ENCODE measurements at regions not wholly inside any gene's neighbourhood (a gene's known extent, or its start where the extent isn't known, plus 50 kb on each side); places are given as distances from the start of the nearest gene placed in this dataset.

DNA sequence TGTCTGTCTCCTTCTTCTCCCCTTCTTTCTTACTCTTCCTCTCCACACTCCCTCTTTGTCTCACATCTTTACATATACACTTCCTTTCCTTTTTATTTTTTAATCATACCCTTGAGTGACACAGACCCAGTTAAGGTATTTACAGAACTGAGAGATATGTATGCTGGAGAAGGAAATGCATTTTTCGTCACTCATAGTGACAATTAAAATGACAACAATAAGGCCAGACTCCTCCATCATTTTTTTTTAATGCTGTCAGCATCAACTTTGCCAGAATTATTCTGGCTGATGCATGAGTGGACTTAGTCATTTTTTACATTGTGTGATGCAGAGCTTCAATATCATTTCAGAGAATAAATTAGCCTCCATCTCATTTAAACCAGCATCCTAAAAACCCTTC, 272.9 kb downstream of the TMEM38B start:
- intact Hi-C loops (cut with DNase I): no loop called here
- DNase-seq (ENCODE audit: missing footprints): no peak
- ATAC-seq: no peak

DNA sequence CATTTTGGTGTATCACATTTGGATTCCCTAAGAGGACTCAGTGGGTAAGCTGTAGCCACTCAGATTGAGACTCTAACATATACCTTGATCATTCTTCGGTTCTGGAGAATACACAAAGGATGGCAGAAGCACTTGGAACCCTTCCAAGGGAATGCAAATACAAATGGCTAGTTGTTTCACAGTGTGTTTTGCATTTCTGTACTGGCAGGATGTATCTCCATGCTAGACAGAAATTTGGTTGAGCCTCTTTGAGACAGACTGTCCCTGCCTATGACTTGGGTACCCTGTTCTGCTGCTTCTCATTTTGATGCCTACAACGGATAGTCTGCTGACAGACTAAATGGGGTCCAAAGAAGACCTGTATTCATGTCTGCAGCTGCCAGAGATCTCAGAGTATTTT, 273.5 kb downstream of the TMEM38B start:
- no peak for ATAC-seq
- DNase-seq (ENCODE audit: missing footprints): no peak
- intact Hi-C loops (cut with DNase I): no loop called here

DNA sequence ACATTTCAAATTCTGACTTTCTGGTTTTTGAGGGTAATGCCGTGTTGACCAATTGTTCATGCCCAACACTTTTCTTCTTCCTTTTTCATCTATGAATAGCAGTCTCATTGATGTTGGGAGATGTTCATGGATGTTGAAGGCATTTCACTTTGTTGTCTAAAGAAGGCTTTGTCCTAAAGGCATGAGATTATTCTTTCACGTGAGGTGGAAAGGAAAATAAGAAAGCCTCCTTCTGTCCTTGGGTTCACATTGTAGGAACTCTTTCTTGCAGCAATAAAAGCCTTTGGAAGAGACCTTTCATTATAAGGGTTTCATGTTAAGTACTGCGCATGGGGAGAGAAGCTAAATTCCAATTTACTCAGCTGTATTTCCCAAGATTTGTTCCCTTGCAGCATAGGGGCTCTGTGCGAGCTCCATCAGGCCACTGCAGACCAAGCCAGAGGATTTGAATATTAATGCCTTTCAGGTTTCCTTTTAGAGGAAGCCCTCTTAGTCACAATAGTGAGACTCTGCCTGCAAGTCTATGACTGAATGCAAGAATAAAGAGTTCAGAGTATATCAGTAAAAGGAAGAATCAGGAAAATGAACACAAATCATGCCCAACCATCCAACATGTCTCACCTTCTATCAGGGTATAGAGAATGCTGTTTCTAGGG, 274.6 kb downstream of the TMEM38B start:
- no peak for DNase-seq (ENCODE audit: missing footprints)
- ATAC-seq: no peak
- intact Hi-C loops (cut with DNase I): no loop called here

DNA sequence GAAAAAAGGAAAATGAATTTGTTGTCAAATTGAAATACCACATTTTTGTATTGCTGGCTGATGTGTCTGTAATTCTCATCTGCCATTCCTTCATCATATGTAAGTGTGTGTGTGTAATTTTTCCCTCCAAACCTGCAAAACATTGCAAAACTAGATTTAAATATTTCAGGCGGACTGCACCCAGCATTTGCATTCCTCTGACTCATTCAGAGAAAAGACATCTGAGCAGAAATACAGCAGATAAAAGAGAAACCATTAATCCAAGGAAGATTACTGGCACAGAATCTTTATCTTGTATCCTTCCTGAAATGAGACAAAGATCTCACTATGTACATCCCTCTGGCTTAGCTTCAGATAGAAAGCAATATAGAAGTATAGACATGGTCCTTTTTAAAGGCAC, 275.3 kb downstream of the TMEM38B start:
- ATAC-seq (no peak), DNase-seq (ENCODE audit: missing footprints) (no peak)
- intact Hi-C loops (cut with DNase I): no loop called here

DNA sequence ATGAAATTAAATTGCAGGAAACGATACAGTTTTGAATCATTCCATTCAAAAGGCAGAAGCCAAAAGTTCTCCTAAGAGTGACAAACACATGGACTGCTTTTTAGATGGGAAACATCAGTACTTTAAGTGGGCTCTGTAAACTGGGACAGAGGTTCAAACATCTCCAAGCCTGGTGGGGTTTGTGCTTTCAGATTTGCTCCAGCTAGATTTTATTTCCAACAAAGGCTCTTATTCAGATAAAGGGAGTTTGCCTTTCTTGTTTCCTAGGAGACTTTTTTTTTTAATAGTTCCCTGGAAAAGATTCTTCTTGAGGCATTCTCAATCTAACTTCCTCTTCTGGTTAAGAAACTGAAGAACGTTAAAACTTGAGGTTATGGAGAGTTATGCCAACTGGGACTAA, 277.6 kb downstream of the TMEM38B start:
- ATAC-seq: no peak
- DNase-seq (ENCODE audit: missing footprints): no peak
- intact Hi-C loops (cut with DNase I): no loop called here

DNA sequence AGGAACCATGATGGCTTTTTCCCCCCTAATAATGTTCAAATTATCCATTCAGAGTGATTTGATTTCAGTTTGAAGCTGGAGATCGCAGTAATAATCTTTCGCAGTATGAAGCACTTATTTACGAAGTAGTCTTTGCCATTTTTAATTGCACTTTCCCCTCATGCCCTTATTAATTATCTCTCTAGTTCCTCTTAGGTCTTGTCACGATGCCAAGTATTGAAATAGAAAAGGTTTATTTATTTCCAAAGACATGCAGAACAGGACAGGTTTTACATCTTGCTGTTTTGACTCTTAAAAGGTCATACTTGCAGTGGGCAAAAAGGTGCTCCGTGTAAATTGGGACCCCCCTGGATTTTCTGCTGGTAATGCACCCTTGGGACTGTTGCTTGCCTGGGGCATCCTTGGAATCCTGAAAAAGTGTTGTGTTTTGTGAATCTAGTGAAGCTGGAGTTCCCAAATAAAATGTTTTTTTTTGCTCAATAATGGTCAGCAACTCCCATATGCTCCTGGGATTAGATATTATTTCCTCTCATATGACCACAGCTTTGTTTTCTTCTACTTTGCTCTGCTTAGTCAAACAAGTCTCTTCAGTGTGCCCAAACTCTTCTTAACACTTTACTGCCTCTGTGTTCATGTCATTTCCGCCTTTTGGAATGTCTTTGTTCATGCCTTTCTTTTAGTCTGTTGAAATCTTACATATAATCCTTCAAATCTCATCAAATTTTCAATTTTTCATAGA, 278.3 kb downstream of the TMEM38B start:
- ATAC-seq (no peak), DNase-seq (ENCODE audit: missing footprints) (no peak)
- intact Hi-C loops (cut with DNase I): no loop called here

DNA sequence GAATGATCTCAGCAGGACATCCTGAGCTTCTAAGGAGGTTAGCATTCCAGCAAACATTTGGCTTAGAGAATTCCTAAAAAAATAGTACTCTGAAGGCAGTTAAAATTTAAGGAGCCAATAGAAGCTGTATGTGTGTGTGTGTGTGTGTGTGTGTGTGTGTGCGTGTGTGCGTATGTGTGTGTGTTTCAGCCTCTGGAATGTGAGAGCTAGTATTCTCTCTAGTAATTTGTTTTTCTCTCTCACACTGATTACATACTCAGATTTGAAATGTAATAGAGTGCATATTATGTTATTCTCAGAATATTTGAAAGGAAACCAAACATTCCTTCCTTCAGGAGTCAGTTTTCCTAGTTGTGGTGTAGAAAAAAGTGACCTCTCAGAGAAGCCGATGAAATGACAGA, 279.6 kb downstream of the TMEM38B start:
- intact Hi-C loops (cut with DNase I): no loop called here
- ATAC-seq: no peak
- DNase-seq (ENCODE audit: missing footprints): no peak

DNA sequence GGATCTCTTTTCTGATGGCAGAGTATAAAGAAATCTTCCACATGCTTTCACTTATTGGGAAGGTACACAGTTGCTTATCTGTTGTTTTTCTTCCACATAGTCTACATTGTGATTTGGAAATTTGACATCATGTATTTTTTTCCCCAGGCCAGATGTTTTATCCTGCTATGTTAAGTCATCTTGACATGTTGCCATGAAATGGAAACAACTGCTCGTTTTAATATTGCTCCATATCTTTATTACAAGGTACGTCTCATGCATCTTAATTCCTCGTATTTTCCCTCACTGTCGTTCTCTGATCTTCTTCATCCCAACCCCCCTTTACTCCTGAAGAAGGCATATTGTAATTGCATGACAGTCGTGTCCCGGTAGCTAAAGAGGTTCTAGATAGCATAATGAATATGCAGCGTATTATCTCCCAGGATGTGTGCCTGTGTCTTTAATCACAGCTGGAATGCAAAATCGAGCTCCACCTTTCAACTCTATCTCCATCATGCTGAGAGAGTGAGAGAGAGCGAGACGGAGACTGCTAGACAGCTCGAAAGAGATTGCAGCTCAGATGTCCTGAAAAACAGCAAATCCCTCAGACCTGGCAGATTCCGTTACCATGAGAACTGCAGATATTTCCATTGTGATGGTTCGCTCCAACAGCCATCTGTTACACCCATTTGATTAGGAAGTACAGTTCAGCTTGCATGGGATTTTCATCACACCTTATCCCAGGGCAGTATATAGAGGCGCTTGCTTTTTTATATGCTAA, 281.7 kb downstream of the TMEM38B start:
- intact Hi-C loops (cut with DNase I): no loop called here
- ATAC-seq: no peak

DNA sequence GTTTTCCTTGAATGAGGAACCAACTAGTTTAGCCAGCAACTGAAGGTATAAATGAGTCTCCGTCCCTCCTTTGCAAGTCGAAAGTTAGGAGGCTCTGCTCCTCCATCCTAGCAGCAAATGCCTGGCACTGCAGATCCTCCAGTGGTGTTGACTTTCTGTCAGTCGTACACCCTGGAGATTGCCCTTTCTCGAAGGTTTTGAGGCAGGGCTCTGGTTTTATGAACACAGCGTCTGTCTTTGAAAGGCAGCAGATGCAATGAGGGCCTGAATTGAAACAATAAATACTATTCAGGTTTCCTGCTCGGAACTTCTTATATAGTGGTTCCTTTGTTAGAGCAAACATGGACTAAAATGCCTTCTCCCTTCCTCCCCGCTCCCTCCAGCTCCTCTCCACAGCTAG, 284.0 kb downstream of the TMEM38B start:
- intact Hi-C loops (cut with DNase I): no loop called here
- no peak for ATAC-seq
- no peak for DNase-seq (ENCODE audit: missing footprints)

More for the DNA sequence above, 281.7 kb downstream of the TMEM38B start:
- DNase-seq (ENCODE audit: missing footprints): no peak

DNA sequence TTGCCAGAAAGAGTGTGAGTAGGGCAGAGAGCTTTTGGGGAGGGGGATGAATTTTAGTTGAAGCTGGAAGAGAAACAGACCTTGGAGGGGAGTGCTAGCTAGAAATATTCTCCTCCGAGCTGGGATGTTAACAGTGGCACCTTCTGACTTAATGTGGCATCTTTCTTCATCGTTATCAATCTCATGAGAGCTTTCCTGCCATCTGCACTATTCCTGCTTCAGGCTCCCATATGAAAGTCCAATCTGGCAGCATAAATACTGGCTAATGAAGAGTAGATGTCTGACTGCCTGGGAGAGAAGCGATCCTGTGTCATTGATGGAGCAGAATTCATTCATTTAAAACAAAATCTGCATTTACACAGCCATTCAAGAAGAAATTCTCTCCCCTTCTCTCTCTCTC, 284.5 kb downstream of the TMEM38B start:
- no peak for DNase-seq (ENCODE audit: missing footprints)
- intact Hi-C loops (cut with DNase I): no loop called here

DNA sequence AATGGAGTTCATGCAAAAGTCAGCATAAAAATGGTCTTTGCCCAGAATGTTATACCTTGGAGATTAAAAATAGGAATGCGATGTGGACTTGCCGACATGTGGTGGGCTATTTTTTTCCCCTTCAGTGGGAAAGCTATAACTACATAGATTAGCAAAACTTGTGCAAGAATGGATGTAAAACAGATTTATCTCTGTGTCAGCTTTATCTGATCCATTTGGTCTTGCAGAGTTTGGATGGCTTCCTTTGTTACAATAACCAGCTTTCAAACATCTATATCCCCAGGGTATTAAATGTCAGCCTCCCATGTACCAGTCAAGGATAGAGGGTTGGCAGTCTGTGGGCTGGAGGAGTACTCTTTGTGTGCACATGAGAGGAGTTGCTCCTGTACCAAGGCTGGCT, 284.9 kb downstream of the TMEM38B start:
- ATAC-seq (no peak), DNase-seq (ENCODE audit: missing footprints) (no peak)
- intact Hi-C loops (cut with DNase I): no loop called here

More for the DNA sequence above, 284.5 kb downstream of the TMEM38B start:
- no peak for ATAC-seq

DNA sequence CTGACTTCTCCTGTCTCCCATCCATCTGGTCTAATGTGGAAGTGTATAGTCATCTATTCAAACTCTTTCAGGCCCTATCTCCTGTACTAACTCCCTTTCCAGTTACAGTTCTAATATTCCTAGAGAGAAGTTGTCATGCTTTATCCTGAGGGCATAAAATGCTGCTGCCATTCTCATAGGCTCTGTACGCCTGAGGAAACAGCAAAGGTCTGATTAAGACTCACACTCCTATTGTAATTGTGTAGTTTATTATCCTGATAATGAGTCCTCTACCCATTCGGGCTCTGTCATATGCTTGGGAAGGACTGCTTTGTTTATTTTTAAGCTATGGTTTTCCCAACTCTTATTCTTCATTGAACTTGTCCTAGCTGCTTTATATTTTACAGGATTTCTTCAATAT, 290.4 kb downstream of the TMEM38B start:
- DNase-seq (ENCODE audit: missing footprints) (no peak), ATAC-seq (no peak)
- intact Hi-C loops (cut with DNase I): no loop called here

DNA sequence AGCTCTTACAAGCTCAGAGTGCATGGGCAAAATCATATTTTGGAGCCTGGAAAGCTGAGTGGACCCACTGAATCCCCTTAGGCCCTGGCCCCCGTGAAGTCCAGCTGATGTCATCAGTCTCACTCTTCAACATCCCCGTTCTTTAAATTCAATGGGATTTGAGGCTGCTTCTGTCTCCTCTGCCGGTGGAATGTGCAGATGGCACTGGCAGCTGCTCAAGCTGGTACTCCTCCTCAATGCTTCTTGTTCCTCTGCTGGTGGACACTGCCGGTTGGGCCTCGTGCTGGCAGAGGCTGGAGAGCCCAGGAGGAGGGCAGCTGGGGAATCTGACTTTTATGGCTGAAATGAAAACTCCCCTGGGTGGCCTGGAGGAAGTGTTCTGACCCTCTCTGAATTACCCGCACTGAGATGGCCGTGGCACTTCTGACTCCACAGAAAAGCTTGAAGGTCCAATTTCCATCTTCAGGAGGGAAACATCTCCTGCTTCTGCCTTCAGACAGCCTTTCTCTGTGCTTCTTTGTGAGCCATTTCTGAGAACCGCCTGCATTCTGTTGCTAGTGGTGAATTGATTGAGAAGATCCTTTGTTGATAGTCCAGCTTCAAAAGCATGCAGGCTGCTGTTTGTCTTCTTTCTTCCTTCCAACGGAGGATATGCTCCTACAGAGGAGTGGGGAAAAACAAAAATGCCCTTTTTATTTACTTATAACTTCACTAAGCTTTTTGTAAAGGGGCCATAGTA, 298.9 kb downstream of the TMEM38B start:
- no peak for ATAC-seq
- intact Hi-C loops (cut with DNase I): no loop called here
- DNase-seq (ENCODE audit: missing footprints): no peak

DNA sequence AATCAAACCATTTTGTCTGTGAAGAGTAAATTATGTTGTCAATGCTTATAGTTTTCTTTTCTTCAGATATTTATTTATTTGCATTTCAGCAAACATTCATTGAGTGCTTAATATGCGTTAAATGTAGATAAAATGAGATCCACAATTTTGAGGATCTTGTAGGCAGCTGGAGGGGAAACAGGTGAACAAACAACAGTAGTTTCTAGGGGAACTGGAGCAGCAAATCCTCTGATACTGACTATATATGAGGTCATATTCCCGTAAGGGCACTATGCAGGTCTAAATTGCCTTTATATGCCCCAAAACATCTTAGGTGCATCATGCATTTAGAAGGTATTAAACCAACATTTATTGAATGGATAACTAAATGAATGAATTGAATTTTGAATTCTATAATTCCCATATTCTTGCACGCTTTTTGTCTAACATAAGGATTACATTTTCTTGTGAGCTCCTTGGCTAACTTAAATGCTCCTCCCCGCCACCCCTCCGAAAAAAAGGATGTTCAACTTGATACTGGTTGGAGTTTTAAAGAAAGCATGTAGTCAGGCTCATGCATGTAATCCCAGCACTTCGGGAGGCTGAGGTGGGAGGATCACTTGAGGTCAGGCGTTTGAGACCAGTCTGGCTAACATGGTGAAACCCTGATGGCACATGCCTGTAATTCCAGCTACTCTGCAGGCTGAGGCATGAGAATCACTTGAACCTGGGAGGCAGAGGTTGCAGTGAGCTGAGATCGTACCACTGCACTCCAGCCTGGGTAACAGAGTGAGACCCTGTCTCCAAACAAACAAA, 299.8 kb downstream of the TMEM38B start:
- intact Hi-C loops (cut with DNase I): no loop called here
- no peak for ATAC-seq
- no peak for DNase-seq (ENCODE audit: missing footprints)

DNA sequence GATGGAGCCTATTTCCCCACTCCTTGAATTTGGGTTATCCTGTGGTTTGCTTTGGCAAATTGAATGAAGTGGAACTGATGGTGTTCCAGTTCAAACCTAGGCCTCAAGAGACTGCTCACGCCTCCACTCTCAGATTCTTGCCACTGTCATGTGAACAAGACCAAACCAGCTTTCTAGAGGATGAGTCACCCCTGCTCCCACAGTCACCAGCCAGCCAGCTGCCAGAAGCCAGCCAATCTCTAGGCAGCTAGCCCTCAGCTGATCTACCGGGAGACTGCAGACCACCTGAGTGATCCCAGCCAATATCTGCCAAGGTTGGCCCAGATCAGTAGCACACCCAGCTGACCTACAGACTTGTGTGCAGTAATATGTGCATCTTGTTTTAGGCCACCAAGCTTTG, 300.6 kb downstream of the TMEM38B start:
- intact Hi-C loops (cut with DNase I): no loop called here
- no peak for ATAC-seq
- no peak for DNase-seq (ENCODE audit: missing footprints)

DNA sequence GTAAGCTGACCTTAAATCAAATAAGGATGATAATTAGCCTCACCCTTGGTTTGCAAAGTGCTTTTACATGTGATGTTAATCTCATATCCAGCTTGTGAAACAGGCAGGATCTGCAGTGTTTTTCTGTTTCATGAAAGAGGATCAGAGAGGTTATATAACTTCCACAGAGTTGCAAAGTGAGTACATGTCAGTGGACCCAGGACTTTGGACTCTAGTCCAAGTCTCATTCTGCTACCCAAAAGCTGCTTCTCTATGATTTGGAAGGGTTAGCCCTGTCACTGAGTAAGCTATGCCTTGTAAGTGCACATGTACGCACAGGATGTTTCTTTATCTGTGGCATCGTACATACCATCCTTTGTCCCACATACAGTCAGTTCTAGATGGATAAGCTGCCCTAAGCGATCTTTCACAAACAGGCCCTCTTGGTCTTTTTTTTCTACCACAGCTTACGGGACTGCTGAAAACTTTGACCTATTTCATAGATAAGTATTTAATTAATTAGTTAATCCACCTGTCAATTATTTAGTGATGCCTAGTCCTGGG, 322.9 kb downstream of the TMEM38B start:
- DNase-seq (ENCODE audit: missing footprints) (no peak), ATAC-seq (no peak)
- intact Hi-C loops (cut with DNase I): no loop called here

DNA sequence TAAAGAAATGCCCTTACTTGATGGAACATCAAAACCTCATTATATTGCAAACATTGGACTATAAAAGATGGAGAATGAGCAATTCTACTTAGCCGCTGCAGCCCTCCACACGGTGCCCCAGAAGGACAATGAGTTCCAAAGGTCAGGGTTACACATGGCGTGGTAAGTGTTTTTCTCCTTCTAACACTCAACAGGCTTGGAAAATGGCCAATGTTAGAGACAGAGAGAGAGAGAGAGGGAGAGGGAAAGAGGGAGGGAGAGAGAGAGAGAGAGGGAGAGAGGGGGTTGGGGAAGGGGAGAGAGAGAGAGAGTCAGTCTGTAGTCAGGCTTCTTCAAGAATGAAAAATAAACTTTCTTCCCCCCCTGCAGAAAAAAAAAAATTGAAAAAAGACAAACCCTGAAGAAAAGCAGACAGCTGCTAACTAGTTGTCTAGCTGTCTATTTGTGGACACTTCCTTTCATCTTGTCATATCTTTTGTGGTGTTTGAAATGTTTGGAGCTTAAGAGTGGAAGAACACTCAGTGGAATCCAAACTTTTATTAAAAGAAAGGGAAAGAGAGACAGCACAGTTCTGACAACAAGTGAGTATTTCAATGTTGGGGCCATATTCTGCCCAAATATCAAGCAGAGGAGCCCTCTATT, 324.8 kb downstream of the TMEM38B start:
- DNase-seq (ENCODE audit: missing footprints) (no peak), ATAC-seq (peak; percentile 85)
- intact Hi-C loops (cut with DNase I): no loop called here

DNA sequence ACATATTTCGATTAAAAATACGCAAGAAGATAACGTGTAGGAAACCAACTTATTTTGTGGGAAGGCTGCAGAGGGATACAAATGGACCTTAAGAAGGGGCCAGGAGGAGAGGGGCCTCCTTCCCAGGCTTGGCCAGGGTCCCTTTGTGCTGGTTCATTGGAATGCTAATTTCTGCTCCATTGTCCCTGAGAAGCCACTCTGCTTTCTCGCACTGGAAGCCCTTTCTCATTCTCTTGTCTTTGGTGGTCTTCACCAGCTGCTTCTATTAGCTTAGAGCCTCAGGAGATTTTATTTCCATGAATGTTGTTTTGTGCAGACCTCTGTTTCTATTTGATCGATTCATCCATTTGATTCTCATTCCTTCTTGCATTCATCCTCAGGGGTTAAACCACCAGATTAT, 325.4 kb downstream of the TMEM38B start:
- intact Hi-C loops (cut with DNase I): no loop called here
- no peak for DNase-seq (ENCODE audit: missing footprints)
- no peak for ATAC-seq

Measured in Right ventricle myocardium inferior (tissue), 1 donor.